GM12891 (cell line): ENCODE measurements at regions not wholly inside any gene's neighbourhood (a gene's known extent, or its start where the extent isn't known, plus 50 kb on each side); places are given as distances from the start of the nearest gene placed in this dataset.

ENCODE experiments used
- DNase-seq: peaks from one replicate; pipeline ENCODE4 v3.0.0; 2011; ENCODE audit warnings: low spot score; ENCODE audit not compliant: insufficient read length
- FAIRE-seq: peaks from 2 replicates; lab custom pipeline; 2011; peaks lifted over from hg19 to GRCh38; lab: Jason Lieb, UNC
- PAX5 ChIP-seq: IDR thresholded peaks from 2 replicates; pipeline ENCODE4 v1.6.1; 2011; ENCODE audit warnings: low read length, moderate library complexity, mild to moderate bottlenecking; ENCODE audit not compliant: insufficient read depth, severe bottlenecking
- POLR2A ChIP-seq: IDR thresholded peaks from 2 replicates; pipeline ENCODE4 v1.6.1; 2011; ENCODE audit warnings: low read depth, low read length, control low read depth
- POLR2AphosphoS5 ChIP-seq: IDR thresholded peaks from 2 replicates; pipeline ENCODE4 v1.6.1; 2011; ENCODE audit warnings: low read depth, low read length, control low read depth
- POU2F2 ChIP-seq: IDR thresholded peaks from 2 replicates; pipeline ENCODE4 v1.6.1; 2011; ENCODE audit warnings: low read depth, mild to moderate bottlenecking, control low read depth, low read length, moderate library complexity
- SPI1 ChIP-seq: IDR thresholded peaks from 2 replicates; pipeline ENCODE4 v1.6.1; 2011; ENCODE audit warnings: low read depth, low read length, control low read depth
- TAF1 ChIP-seq: IDR thresholded peaks from 2 replicates; pipeline ENCODE4 v1.6.1; 2011; ENCODE audit warnings: low read depth, low read length, control low read depth

DNA sequence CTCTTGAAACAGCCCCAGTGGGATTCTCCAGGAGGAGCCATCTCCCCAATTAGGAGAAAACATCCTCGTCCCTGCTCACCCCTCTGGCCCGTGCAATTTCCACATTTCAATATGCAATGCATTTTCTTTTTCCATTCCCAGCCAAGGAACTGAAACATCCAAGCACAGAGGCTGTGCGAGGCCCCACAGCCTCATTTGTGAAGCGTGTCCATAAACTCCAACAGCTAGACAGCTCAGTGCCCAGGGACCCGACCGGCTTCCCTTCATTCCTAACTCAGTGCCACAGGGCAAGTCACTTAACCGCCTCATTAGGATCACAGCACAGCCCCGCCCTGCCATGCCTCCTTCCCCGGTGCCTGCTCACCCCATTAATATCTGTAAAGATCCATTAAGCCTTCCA is 204.2 kb upstream of the IGF1R start:
- FAIRE-seq (no peak), DNase-seq (no peak)
- TF ChIP-seq TAF1 (no peak), POLR2A (no peak), PAX5 (no peak), POLR2AphosphoS5 (no peak), SPI1 (no peak), POU2F2 (no peak)

DNA sequence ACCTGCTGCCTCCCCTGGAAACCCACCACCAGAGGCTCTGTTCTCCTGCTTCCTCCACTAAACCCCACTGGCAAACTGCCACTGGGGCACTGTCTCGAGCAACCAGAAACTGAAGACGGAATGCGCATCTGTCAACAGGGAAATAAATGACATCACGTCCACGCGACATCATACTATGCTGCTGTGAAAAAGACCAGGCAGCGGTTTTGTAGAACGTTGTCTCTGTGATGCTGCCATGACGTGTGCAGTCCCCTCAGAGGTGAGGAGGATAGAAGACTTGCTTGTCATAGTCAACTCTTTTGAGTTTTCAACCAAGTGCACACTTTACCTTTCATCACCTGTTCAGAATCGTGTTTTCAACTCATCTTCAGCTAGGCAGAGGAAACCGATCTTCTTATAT is 203.0 kb upstream of the IGF1R start:
- no peak for TF ChIP-seq SPI1
- no peak for FAIRE-seq
- no peak for DNase-seq

DNA sequence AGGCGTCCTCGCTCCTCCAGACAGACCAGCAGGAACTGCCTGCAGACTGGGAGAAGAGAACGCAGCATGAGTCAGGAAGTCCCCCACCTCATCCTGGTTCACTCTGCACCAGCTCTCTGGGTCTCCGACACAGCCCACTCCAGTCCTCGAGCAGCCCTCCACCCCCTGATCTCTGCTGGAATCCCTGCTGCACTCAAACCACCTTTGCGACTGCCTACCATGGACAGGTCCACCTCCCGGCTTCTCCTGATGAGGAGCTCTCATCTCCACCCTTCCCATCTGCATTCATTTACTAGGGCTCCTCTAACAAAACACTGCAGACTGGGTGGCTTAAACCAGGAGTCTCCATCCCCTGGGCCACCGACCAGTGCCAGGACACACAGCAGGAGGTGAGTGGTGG is 202.3 kb upstream of the IGF1R start:
- DNase-seq (no peak), FAIRE-seq (no peak)
- TF ChIP-seq POLR2AphosphoS5: no peak
- TF ChIP-seq POLR2A: no peak
- TF ChIP-seq POU2F2: no peak
- no peak for TF ChIP-seq TAF1
- TF ChIP-seq PAX5: no peak
- TF ChIP-seq SPI1: no peak

DNA sequence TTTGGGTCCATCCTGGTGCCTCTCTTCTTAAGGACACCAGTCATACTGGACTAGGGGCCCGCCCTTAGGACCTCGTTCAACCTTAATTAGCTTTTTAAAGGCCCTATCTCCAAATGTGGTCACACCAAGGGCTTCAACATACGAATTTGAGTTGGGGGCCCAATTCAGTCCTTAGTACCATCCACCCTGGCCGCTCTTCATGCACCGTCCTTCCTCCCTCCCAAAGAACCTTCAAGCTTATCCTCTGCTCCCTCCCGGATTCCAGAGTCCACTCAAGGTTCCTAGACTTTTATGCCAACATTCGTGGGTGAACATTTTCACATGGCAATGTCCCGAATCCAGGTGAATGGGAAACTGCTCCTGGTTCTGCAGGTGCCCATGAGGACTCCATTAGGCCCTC is 201.3 kb upstream of the IGF1R start:
- FAIRE-seq (no peak), DNase-seq (no peak)
- no peak for TF ChIP-seq POU2F2
- no peak for TF ChIP-seq SPI1
- TF ChIP-seq PAX5: no peak
- no peak for TF ChIP-seq TAF1
- TF ChIP-seq POLR2AphosphoS5: no peak

DNA sequence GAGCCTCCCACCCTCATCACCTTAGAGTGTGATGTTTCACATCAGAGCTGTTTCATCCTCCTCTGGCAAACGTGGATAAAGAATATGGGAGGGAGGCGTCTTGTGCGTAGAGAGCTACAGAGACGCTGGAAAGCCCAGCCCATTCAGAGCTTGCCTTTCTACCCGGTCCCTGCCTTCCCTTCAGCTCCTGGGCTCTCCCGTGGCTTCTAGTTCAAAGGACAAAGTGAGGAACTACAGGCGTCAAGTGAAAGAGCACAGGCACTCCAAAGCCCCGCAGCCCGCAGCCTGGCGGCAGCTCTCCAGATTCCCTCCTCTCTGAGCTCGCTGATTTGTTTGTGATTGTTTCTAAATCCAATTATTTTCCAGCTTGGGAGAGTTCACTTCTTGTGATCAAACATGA is 197.1 kb upstream of the IGF1R start:
- FAIRE-seq (no peak), DNase-seq (no peak)
- no peak for TF ChIP-seq POLR2A
- no peak for TF ChIP-seq TAF1
- no peak for TF ChIP-seq SPI1
- no peak for TF ChIP-seq POU2F2
- no peak for TF ChIP-seq POLR2AphosphoS5
- no peak for TF ChIP-seq PAX5

DNA sequence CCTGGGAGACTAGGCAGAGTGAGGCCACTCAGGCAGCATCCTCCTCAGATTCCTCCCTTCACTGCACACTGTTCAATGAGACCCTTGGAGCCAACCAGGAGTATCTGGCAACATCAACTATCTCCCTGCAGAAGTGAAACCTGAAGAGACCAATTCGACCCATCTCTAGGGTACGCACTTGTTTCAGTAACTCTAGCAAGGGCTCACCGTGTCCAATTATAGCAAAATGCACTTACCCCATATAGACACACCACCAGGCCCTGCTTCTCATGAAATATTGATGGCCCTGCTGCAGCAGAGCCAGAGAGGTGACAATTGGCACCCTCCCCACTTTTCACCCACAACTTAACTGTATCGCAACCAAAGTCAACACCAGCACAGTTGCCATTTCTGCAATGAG is 196.1 kb upstream of the IGF1R start:
- DNase-seq: no peak
- FAIRE-seq: no peak
- no peak for TF ChIP-seq TAF1

DNA sequence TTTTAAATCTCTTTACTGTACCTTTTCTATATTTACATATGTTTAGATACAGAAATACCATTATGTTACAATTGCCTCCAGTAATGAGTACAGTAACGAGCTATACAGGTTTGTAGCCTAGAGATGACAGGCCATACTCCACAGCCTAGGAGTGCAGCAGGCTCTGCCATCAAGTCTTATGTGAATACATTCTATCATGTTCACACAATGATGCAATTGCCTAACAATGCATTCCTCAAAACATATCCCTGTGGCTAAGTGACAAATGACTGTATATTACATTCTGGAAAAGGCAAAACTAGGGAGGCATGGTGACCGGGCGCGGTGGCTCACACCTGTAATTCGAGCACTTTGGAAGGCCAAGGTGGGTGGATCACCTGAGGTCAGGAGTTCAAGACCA is 192.4 kb upstream of the IGF1R start:
- FAIRE-seq (no peak), DNase-seq (no peak)
- TF ChIP-seq TAF1: no peak

DNA sequence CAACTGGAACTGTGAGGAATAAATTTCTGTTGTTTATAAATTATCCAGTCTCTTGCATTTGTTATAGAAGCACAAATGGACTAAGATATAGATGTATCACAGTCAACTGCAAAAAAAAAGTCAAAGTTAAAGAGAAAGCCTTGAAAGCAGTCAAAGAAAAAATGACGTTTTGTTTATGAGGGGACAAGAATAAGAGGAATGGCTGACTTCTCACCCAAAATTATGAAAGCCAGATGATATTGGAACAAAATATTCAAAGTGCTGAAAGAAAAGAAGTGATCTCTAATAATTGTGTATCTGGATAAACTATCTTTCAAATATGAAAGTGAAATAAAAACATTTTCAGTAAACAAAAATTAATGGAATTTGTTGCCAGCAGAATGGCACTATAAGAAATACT is 171.8 kb upstream of the IGF1R start:
- no peak for TF ChIP-seq POLR2AphosphoS5
- no peak for TF ChIP-seq SPI1
- TF ChIP-seq TAF1: no peak
- TF ChIP-seq POLR2A: no peak
- no peak for TF ChIP-seq POU2F2
- TF ChIP-seq PAX5: no peak
- DNase-seq: no peak
- FAIRE-seq: no peak

DNA sequence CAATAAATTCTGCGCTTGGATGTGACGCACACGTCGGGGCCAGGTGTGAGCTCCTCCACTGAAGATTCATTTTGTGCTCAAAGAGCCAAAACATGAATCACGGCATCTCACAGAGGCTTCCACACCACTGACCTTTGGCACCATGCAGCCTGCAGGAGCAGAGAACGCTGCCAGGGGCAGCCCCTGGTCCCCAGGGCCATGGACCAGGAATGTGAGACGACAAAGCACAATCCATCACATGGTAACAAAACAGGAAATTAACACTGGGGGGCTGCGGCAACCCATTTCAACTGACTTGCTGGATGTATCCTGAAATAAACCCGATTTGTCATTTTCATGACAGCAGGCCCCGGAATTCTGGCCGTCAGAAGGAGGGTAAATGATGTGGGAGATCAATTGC is 167.5 kb upstream of the IGF1R start:
- no peak for TF ChIP-seq POLR2AphosphoS5
- no peak for TF ChIP-seq POU2F2
- no peak for TF ChIP-seq SPI1
- no peak for TF ChIP-seq PAX5
- TF ChIP-seq TAF1: no peak
- no peak for TF ChIP-seq POLR2A
- no peak for FAIRE-seq
- no peak for DNase-seq

DNA sequence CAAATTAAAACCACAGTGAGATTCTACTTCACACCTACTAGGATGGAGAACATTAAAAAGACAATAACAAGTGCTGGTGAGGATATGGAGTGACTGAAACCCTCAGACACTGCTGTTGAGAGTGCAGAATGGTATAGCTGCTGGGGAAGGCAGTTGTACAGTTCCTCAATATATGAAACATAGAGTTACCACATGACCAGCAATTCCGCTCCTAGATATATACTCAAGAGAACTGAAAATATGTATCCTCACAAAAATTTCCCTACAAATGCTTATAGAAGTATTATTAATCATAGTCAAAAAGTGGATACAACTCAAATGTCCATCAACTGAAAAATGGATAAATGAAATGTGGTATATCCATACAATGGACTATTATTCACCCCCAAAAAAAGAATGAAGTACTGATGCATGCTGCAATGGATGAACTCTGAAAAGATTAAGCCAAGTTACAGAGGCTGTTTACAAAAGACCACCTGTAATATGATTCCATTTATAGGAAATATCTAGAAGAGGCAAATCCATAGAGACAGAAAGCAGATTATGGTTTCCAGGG is 164.7 kb upstream of the IGF1R start:
- DNase-seq (no peak), FAIRE-seq (no peak)
- no peak for TF ChIP-seq POU2F2
- no peak for TF ChIP-seq POLR2AphosphoS5
- TF ChIP-seq PAX5: no peak
- TF ChIP-seq SPI1: no peak
- no peak for TF ChIP-seq TAF1
- no peak for TF ChIP-seq POLR2A

DNA sequence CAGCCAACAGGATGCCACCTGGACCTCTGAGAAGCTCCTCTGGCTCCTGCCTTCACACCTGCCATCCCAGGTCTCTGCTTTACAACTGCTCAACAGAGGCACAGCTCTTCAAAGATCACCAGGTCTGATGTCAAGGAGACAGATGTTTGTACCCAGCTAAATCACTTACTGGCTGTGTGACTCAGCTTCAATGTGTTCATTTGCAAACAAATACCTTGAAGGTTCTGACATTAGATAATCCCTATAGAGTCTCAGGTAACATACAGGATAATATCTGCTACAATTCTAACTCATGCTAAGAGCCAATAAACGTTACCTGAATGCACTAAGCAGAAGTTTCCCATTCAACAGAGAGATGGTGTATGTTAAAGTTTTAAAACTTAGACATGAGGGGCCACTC is 163.4 kb upstream of the IGF1R start:
- FAIRE-seq: no peak
- no peak for DNase-seq
- no peak for TF ChIP-seq POU2F2
- TF ChIP-seq PAX5: no peak
- no peak for TF ChIP-seq POLR2A
- no peak for TF ChIP-seq SPI1
- TF ChIP-seq POLR2AphosphoS5: no peak
- no peak for TF ChIP-seq TAF1

DNA sequence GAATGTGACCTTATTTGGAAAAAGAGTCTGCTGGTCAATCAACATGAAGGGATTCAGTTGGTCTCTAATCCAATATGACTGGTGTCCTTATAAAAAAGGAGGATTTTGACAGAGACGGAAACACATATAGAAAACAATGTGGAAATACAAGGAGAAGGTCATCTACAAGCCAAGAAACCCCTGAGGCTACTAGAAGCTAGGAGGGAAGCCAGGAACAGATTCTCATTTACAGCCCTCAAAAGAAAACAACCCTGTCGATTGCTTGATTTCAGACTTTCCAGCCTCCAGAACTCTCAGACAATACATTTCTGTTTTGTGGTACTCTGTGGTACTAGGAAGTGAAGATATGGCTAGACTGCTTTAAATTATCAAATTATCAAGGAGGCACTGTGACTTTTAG is 162.9 kb upstream of the IGF1R start:
- FAIRE-seq: no peak
- TF ChIP-seq POLR2AphosphoS5: no peak
- TF ChIP-seq POLR2A: no peak
- TF ChIP-seq POU2F2: no peak
- no peak for TF ChIP-seq TAF1

DNA sequence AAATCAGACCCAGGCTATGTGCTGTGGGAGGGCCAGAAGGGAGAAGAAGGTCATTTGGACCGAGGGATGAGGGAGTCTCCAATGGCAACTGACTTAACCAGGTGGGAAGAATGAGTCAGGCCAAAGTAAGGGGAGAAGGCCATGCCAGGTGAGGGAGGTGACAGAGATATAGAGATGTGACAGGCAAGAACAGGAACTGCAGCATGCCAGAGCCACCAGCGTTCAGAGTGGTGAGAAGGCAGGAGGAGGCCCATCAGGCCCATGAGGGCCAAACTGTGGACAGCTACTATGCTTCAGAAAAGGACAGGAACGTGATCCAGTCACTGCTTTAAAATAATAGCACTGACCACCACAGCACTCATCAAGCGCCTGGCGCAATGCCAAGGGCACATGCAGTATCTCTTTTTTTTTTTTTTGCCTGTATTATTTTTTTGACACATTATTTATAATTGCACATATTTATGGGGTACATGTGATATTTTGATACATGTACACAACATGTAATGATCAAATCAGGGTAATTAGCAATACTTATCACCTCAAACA is 154.3 kb upstream of the IGF1R start:
- TF ChIP-seq SPI1: no peak
- TF ChIP-seq POLR2A: no peak
- TF ChIP-seq POLR2AphosphoS5: no peak
- no peak for TF ChIP-seq PAX5
- no peak for TF ChIP-seq TAF1
- no peak for TF ChIP-seq POU2F2
- FAIRE-seq (no peak), DNase-seq (no peak)

More for the DNA sequence above, 162.9 kb upstream of the IGF1R start:
- DNase-seq: no peak
